ENCODE measurements at regions not wholly inside any gene's neighbourhood (a gene's known extent, or its start where the extent isn't known, plus 50 kb on each side); places are given as distances from the start of the nearest gene placed in this dataset.

- TF ChIP-seq GLMP (CRISPR knock-in tag; IDR thresholded peaks at IDR 0.05; ENCODE audit: borderline replicate concordance) (no peak), ZNF841 (CRISPR knock-in tag; IDR thresholded peaks at IDR 0.05; ENCODE audit: borderline replicate concordance) (no peak), JARID2 (CRISPR knock-in tag; IDR thresholded peaks at IDR 0.05; ENCODE audit: insufficient replicate concordance) (peak; percentile 78), ZFY (CRISPR knock-in tag; IDR thresholded peaks at IDR 0.05) (no peak), ZNF496 (CRISPR knock-in tag; IDR thresholded peaks at IDR 0.05; ENCODE audit: insufficient replicate concordance) (no peak), PLRG1 (conservative IDR thresholded peaks at IDR 0.05) (no peak), TBX2 (CRISPR knock-in tag; IDR thresholded peaks at IDR 0.05; ENCODE audit: borderline replicate concordance) (peak; percentile 82; the same call in 1 of the 2 replicates), TAF15 (IDR thresholded peaks at IDR 0.05; ENCODE audit: low read depth, low read length, poor library complexity, severe bottlenecking) (no peak), ZNF616 (CRISPR knock-in tag; IDR thresholded peaks at IDR 0.05; ENCODE audit: low read depth) (no peak), FOXO1 (CRISPR knock-in tag; IDR thresholded peaks at IDR 0.05) (peak; percentile 96), FOSL2 (CRISPR knock-in tag; IDR thresholded peaks at IDR 0.05) (peak; percentile 92), HIVEP1 (CRISPR knock-in tag; IDR thresholded peaks at IDR 0.05) (no peak), RFX3 (CRISPR knock-in tag; IDR thresholded peaks at IDR 0.05) (no peak), ZSCAN31 (CRISPR knock-in tag; IDR thresholded peaks at IDR 0.05; ENCODE audit: low read depth) (no peak), IKZF4 (CRISPR knock-in tag; IDR thresholded peaks at IDR 0.05; ENCODE audit: borderline replicate concordance, low read depth, not compliant biosample characterization) (no peak), ZIK1 (CRISPR knock-in tag; IDR thresholded peaks at IDR 0.05; ENCODE audit: borderline replicate concordance, low read depth) (no peak), ZNF589 (CRISPR knock-in tag; conservative IDR thresholded peaks at IDR 0.05) (no peak), SIX4 (CRISPR knock-in tag; IDR thresholded peaks at IDR 0.05) (peak; percentile 77; the same call in 1 of the 2 replicates), ZNF792 (CRISPR knock-in tag; IDR thresholded peaks at IDR 0.05) (peak; percentile 93), AGO1 (IDR thresholded peaks at IDR 0.05; ENCODE audit: low read depth, low read length, poor library complexity, severe bottlenecking) (no peak), PITX1 (CRISPR knock-in tag; IDR thresholded peaks at IDR 0.05) (peak; percentile 67; the same call in 1 of the 2 replicates), HOXD1 (CRISPR knock-in tag; IDR thresholded peaks at IDR 0.05) (peak; percentile 76), ZNF24 (IDR thresholded peaks at IDR 0.05) (no peak), NFE2L1 (CRISPR knock-in tag; IDR thresholded peaks at IDR 0.05; ENCODE audit: borderline replicate concordance) (no peak), CBX1 (IDR thresholded peaks at IDR 0.05; ENCODE audit: low read depth) (peak; percentile 43), ZNF33A (CRISPR knock-in tag; IDR thresholded peaks at IDR 0.05; ENCODE audit: borderline replicate concordance) (peak; percentile 86; the same call in 1 of the 2 replicates), TEF (CRISPR knock-in tag; IDR thresholded peaks at IDR 0.05) (0 out of 2 replicates have a peak, but pooled peaks have one; percentile 24)
- TF ChIP-seq, protein P1, sequence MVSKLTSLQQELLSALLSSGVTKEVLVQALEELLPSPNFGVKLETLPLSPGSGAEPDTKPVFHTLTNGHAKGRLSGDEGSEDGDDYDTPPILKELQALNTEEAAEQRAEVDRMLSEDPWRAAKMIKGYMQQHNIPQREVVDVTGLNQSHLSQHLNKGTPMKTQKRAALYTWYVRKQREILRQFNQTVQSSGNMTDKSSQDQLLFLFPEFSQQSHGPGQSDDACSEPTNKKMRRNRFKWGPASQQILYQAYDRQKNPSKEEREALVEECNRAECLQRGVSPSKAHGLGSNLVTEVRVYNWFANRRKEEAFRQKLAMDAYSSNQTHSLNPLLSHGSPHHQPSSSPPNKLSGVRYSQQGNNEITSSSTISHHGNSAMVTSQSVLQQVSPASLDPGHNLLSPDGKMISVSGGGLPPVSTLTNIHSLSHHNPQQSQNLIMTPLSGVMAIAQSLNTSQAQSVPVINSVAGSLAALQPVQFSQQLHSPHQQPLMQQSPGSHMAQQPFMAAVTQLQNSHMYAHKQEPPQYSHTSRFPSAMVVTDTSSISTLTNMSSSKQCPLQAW (CRISPR knock-in tag; IDR thresholded peaks at IDR 0.05) = peak; percentile 79
- TF ChIP-seq, protein P2, sequence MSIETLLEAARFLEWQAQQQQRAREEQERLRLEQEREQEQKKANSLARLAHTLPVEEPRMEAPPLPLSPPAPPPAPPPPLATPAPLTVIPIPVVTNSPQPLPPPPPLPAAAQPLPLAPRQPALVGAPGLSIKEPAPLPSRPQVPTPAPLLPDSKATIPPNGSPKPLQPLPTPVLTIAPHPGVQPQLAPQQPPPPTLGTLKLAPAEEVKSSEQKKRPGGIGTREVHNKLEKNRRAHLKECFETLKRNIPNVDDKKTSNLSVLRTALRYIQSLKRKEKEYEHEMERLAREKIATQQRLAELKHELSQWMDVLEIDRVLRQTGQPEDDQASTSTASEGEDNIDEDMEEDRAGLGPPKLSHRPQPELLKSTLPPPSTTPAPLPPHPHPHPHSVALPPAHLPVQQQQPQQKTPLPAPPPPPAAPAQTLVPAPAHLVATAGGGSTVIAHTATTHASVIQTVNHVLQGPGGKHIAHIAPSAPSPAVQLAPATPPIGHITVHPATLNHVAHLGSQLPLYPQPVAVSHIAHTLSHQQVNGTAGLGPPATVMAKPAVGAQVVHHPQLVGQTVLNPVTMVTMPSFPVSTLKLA (IDR thresholded peaks at IDR 0.05) = no peak
These were observed 709.0 kb downstream of the EPM2A start (continued) for GRCh38 chr6:145026267-145026679.

Data from HepG2 (cell line).